HG03039 (cell line): ENCODE measurements at regions not wholly inside any gene's neighbourhood (a gene's known extent, or its start where the extent isn't known, plus 50 kb on each side); places are given as distances from the start of the nearest gene placed in this dataset.
"Not testable (repeated sequence)": the region's sequence is repeated elsewhere in the genome, so short reads cannot be mapped to it uniquely, and the experiment has no call there.

ENCODE experiments used
- ATAC-seq: cut with Tn5 transposase; IDR thresholded peaks from one replicate; pipeline ENCODE4 v1.9.1; 2021; ENCODE audit warnings: mild to moderate bottlenecking, moderate library complexity; ENCODE audit not compliant: unreplicated experiment

GRCh38 chr6:145274083-145274482 lies 461.2 kb downstream of the EPM2A start:
- ATAC-seq, result no peak

GRCh38 chr6:145275019-145275418 lies 460.3 kb downstream of the EPM2A start:
- no peak for ATAC-seq

GRCh38 chr6:145275787-145276186 lies 459.5 kb downstream of the EPM2A start:
- ATAC-seq, result no peak

GRCh38 chr6:145276756-145277155 lies 458.6 kb downstream of the EPM2A start:
- ATAC-seq, result no peak

- no peak for ATAC-seq
Observed at GRCh38 chr6:145277358-145278086, 457.8 kb downstream of the EPM2A start.

GRCh38 chr6:145278163-145278807 lies 457.0 kb downstream of the EPM2A start:
- ATAC-seq, result no peak

- no peak for ATAC-seq
Observed at GRCh38 chr6:145279551-145279950, 455.8 kb downstream of the EPM2A start.

GRCh38 chr6:145279993-145280392 lies 455.3 kb downstream of the EPM2A start:
- ATAC-seq, result no peak

GRCh38 chr6:145283209-145283608 lies 452.1 kb downstream of the EPM2A start:
- ATAC-seq, result not testable (repeated sequence)

- ATAC-seq, result no peak
Observed at GRCh38 chr6:145283856-145284255, 451.5 kb downstream of the EPM2A start.

- ATAC-seq, result no peak
Observed at GRCh38 chr6:145286916-145287315, 448.4 kb downstream of the EPM2A start.

- ATAC-seq, result no peak
Observed at GRCh38 chr6:145289573-145289972, 445.7 kb downstream of the EPM2A start.

GRCh38 chr6:145290122-145290521 lies 445.2 kb downstream of the EPM2A start:
- no peak for ATAC-seq

- ATAC-seq, result no peak
Observed at GRCh38 chr6:145292066-145292465, 443.3 kb downstream of the EPM2A start.

GRCh38 chr6:145294942-145295341 lies 440.4 kb downstream of the EPM2A start:
- no peak for ATAC-seq

- ATAC-seq, result no peak
Observed at GRCh38 chr6:145295746-145296145, 439.6 kb downstream of the EPM2A start.

GRCh38 chr6:145305670-145306069 lies 429.6 kb downstream of the EPM2A start:
- no peak for ATAC-seq

GRCh38 chr6:145306489-145306888 lies 428.8 kb downstream of the EPM2A start:
- ATAC-seq, result no peak

GRCh38 chr6:145309842-145310535 lies 425.3 kb downstream of the EPM2A start:
- no peak for ATAC-seq

GRCh38 chr6:145312481-145312880 lies 422.8 kb downstream of the EPM2A start:
- ATAC-seq, result no peak

- ATAC-seq, result no peak
Observed at GRCh38 chr6:145313041-145313855, 422.1 kb downstream of the EPM2A start.
